Neural progenitor cell (in vitro differentiated cells): ENCODE measurements at regions not wholly inside any gene's neighbourhood (a gene's known extent, or its start where the extent isn't known, plus 50 kb on each side); places are given as distances from the start of the nearest gene placed in this dataset.

Experiments
- DNase-seq: peaks from one replicate; pipeline ENCODE4 v3.0.0-alpha.2; 2016; ENCODE audit warnings: low spot score
- H2AFZ ChIP-seq: fragments of 200-600 bp; sonication (generic); replicated peaks from 2 replicates; pipeline ENCODE4 v1.6.1; 2016; ENCODE audit warnings: antibody characterized with exemption
- H3F3A ChIP-seq: fragments of 200-600 bp; sonication (generic); 2 replicates; pipeline ENCODE4 v1.6.1; 2016; ENCODE audit warnings: antibody characterized with exemption, low read depth
- H3K27ac ChIP-seq: fragments of 200-600 bp; sonication (generic); 2 replicates; pipeline ENCODE4 v1.5.1; 2016; ENCODE audit warnings: mild to moderate bottlenecking
- H3K27me3 ChIP-seq: fragments of 200-600 bp; sonication (generic); 2 replicates; pipeline ENCODE4 v1.6.1; 2016; ENCODE audit warnings: mild to moderate bottlenecking, moderate library complexity
- H3K36me3 ChIP-seq: fragments of 200-600 bp; sonication (generic); 2 replicates; pipeline ENCODE4 v1.5.1; 2016
- H3K4me1 ChIP-seq: fragments of 200-600 bp; sonication (generic); 2 replicates; pipeline ENCODE4 v1.6.1; 2016; ENCODE audit warnings: mixed run types
- H3K4me2 ChIP-seq: fragments of 200-600 bp; sonication (generic); 2 replicates; pipeline ENCODE4 v1.6.1; 2016
- H3K4me3 ChIP-seq: fragments of 200-600 bp; sonication (generic); 2 replicates; pipeline ENCODE4 v1.5.1; 2016
- H3K79me2 ChIP-seq: fragments of 200-600 bp; sonication (generic); 2 replicates; pipeline ENCODE4 v1.6.1; 2016; ENCODE audit warnings: low read depth
- H3K9ac ChIP-seq: fragments of 200-600 bp; sonication (generic); 2 replicates; pipeline ENCODE4 v1.6.1; 2016
- H3K9me3 ChIP-seq: fragments of 200-600 bp; sonication (generic); 2 replicates; pipeline ENCODE4 v1.5.1; 2016; ENCODE audit warnings: low read depth
- H4K20me1 ChIP-seq: fragments of 200-600 bp; sonication (generic); 2 replicates; pipeline ENCODE4 v1.6.1; 2016; ENCODE audit warnings: low read depth
- H3K27ac Mint-ChIP-seq: 3 replicates; pipeline ENCODE4 v1.8.0; 2021; ENCODE audit warnings: mixed read lengths
- H3K27me3 Mint-ChIP-seq: 2 replicates; pipeline ENCODE4 v1.8.0; 2022; ENCODE audit warnings: low read depth, mild to moderate bottlenecking, inconsistent platforms, moderate library complexity, mixed read lengths; ENCODE audit not compliant: insufficient read depth
- H3K36me3 Mint-ChIP-seq: 3 replicates; pipeline ENCODE4 v1.8.0; 2021; ENCODE audit warnings: mixed read lengths
- H3K4me1 Mint-ChIP-seq: 3 replicates; pipeline ENCODE4 v1.8.0; 2021; ENCODE audit warnings: mixed read lengths
- H3K4me3 Mint-ChIP-seq: 3 replicates; pipeline ENCODE4 v1.8.0; 2021; ENCODE audit warnings: mild to moderate bottlenecking, moderate library complexity, mixed read lengths
- H3K9me3 Mint-ChIP-seq: 3 replicates; pipeline ENCODE4 v1.8.0; 2020; ENCODE audit warnings: mixed read lengths
- EZH2 ChIP-seq: fragments of 200-600 bp; sonication (generic); IDR thresholded peaks from 2 replicates; pipeline ENCODE4 v1.6.1; 2017; ENCODE audit warnings: antibody characterized with exemption, mild to moderate bottlenecking, moderate library complexity
- EZH2phosphoT487 ChIP-seq: fragments of 200-600 bp; sonication (generic); IDR thresholded peaks from 2 replicates; pipeline ENCODE4 v1.6.1; 2017; ENCODE audit warnings: antibody characterized with exemption
- TF ChIP-seq, protein P1 (sequence below): fragments of 200-600 bp; sonication (generic); IDR thresholded peaks from 2 replicates; pipeline ENCODE4 v1.5.1; 2017; ENCODE audit warnings: antibody characterized with exemption, mild to moderate bottlenecking

DNA sequence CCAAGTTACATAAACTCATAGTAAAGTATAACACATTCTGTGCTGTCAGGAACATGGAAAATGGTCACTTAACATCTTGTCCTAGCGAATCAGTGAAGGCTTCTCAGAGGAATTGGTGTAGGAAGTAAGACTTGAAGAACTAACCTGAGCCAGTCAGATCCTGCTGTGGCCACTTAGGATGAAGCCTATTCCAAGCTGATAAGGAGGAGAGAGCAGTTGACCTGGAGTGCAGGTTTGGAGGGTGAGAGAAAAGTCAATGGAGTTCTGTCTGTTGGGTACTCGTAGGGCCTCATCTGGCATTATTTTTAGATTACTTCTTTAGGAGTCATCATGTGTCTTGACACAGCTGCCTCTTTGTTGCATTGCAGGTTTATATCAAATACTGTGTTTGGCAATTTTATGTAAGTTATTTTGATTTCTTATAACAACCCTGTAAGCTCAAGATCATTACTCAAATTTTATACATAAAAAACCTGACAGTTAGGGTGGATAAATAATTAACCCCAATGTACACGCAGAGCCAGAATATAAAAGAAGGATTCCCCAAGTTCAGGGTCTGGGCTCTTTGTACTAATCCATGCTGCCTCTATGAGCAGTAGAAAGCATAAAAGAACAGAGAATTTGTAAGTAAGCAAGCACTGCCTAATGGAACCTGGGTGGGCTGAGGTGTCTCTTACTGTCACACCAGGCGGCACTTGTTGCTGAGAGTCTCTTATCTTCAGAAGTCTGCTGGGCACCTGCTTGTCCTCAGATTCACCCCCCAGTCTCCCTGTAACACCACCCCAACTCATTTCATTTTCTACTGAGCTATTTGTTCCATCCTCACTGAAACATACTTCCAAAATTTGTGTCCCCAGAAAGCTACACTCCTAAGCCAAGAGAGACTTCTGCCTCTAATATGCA is 252.1 kb upstream of the NT5C1B start:
- H3K36me3 ChIP-seq, result no peaks in the 10 kb centered on the region

DNA sequence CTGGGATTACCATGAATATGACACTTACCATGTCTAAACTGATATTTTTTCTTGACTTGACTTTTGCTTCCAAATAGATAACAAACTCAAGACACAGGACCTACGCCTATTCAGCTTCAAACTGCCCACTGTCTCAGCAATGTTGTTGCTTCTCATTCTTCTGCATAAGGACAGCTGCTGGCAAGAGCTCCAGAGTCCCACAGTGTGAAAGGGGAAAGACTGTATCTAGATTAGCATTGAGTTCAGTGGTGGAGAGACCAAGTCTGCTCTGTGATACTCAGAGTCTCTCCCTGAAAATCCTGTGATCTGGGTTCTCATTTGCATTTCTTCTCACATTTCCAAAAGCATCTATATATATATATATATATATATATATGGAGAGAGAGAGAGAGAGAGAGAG is 247.9 kb upstream of the NT5C1B start:
- TF ChIP-seq EZH2 (no peak), EZH2phosphoT487 (no peak)
- TF ChIP-seq, protein P1, sequence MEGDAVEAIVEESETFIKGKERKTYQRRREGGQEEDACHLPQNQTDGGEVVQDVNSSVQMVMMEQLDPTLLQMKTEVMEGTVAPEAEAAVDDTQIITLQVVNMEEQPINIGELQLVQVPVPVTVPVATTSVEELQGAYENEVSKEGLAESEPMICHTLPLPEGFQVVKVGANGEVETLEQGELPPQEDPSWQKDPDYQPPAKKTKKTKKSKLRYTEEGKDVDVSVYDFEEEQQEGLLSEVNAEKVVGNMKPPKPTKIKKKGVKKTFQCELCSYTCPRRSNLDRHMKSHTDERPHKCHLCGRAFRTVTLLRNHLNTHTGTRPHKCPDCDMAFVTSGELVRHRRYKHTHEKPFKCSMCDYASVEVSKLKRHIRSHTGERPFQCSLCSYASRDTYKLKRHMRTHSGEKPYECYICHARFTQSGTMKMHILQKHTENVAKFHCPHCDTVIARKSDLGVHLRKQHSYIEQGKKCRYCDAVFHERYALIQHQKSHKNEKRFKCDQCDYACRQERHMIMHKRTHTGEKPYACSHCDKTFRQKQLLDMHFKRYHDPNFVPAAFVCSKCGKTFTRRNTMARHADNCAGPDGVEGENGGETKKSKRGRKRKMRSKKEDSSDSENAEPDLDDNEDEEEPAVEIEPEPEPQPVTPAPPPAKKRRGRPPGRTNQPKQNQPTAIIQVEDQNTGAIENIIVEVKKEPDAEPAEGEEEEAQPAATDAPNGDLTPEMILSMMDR, result no peak
- no peak overlapping the region for H3K4me2 ChIP-seq
- no peaks in the 10 kb centered on the region for H3K36me3 ChIP-seq
- no peaks in the 10 kb centered on the region for H3F3A ChIP-seq
- DNase-seq, result no peak
- H3K9ac ChIP-seq, result no peak overlapping the region
- H3K4me3 ChIP-seq, result no peak overlapping the region
- Mint-ChIP-seq H3K36me3 (no peaks in the 10 kb centered on the region), H3K4me3 (no peak overlapping the region), H3K27me3 (peaks cover 15% of the 10 kb centered on the region), H3K9me3 (no peaks in the 10 kb centered on the region), H3K4me1 (peaks cover 22% of the 10 kb centered on the region), H3K27ac (no peak overlapping the region)
- no peaks in the 10 kb centered on the region for H4K20me1 ChIP-seq
- no peak overlapping the region for H2AFZ ChIP-seq
- H3K4me1 ChIP-seq, result no peaks in the 10 kb centered on the region
- no peaks in the 10 kb centered on the region for H3K79me2 ChIP-seq
- H3K27me3 ChIP-seq, result peaks cover 19% of the 10 kb centered on the region
- no peak overlapping the region for H3K27ac ChIP-seq
- no peaks in the 10 kb centered on the region for H3K9me3 ChIP-seq

More for the DNA sequence above, 252.1 kb upstream of the NT5C1B start:
- Histone ChIP-seq H3K27ac (no peak overlapping the region), H2AFZ (no peak overlapping the region), H3K9ac (no peak overlapping the region), H3K4me1 (no peaks in the 10 kb centered on the region), H3F3A (no peaks in the 10 kb centered on the region), H3K27me3 (no peaks in the 10 kb centered on the region), H4K20me1 (no peaks in the 10 kb centered on the region), H3K4me2 (no peak overlapping the region), H3K9me3 (no peaks in the 10 kb centered on the region), H3K79me2 (no peaks in the 10 kb centered on the region), H3K4me3 (no peak overlapping the region)
- Mint-ChIP-seq H3K27ac (no peak overlapping the region), H3K9me3 (no peaks in the 10 kb centered on the region), H3K4me3 (no peak overlapping the region), H3K27me3 (peaks cover 14% of the 10 kb centered on the region), H3K4me1 (peaks cover 15% of the 10 kb centered on the region), H3K36me3 (no peaks in the 10 kb centered on the region)
- no peak for DNase-seq
- TF ChIP-seq EZH2phosphoT487 (no peak), EZH2 (no peak)
- TF ChIP-seq, protein P1, result no peak

GRCh38 chr2:18836436-18836835 is 247.1 kb upstream of the NT5C1B start:
- Histone ChIP-seq H3K9me3 (no peaks in the 10 kb centered on the region), H3K4me2 (no peak overlapping the region), H3K36me3 (no peaks in the 10 kb centered on the region), H3K27me3 (peaks cover 19% of the 10 kb centered on the region), H2AFZ (no peak overlapping the region), H3K4me1 (no peaks in the 10 kb centered on the region), H3F3A (no peaks in the 10 kb centered on the region), H3K79me2 (no peaks in the 10 kb centered on the region), H4K20me1 (no peaks in the 10 kb centered on the region), H3K4me3 (no peak overlapping the region), H3K27ac (no peak overlapping the region), H3K9ac (no peak overlapping the region)
- Mint-ChIP-seq H3K36me3 (no peaks in the 10 kb centered on the region), H3K27me3 (peaks cover 16% of the 10 kb centered on the region), H3K4me1 (peaks cover 22% of the 10 kb centered on the region), H3K9me3 (no peaks in the 10 kb centered on the region), H3K4me3 (no peak overlapping the region), H3K27ac (no peak overlapping the region)
- no peak for TF ChIP-seq EZH2
- peak; percentile 72 for TF ChIP-seq EZH2phosphoT487
- peak; percentile 18 for DNase-seq

DNA sequence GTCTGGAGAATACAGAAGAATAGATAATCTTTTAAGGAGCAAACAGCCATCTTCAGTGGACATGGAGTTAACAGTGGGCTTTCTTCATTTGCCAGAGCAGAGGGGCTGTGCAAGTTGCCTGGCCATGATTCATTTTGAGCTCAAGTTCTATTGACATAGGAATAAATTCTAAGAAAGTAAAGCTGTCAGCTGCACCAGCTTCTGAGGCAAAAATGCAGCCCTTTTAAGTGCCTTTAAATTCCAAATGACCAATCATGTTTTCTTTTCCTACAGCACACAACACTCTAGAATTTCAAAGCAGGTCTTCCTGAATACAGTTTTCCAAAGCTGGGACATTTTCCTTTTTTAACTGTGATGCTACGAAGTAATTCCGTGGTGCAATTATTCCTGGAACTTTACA is 246.4 kb upstream of the NT5C1B start:
- H3K27ac Mint-ChIP-seq, result no peak overlapping the region
- Histone ChIP-seq H3K27ac (no peak overlapping the region), H3K9ac (no peak overlapping the region), H3K36me3 (no peaks in the 10 kb centered on the region), H2AFZ (no peak overlapping the region), H3K4me2 (no peak overlapping the region), H3K4me3 (no peak overlapping the region), H3K79me2 (no peaks in the 10 kb centered on the region), H3K9me3 (no peaks in the 10 kb centered on the region), H4K20me1 (no peaks in the 10 kb centered on the region), H3F3A (no peaks in the 10 kb centered on the region), H3K27me3 (peaks cover 19% of the 10 kb centered on the region), H3K4me1 (no peaks in the 10 kb centered on the region)
- no peaks in the 10 kb centered on the region for H3K9me3 Mint-ChIP-seq
- no peaks in the 10 kb centered on the region for H3K36me3 Mint-ChIP-seq
- peaks cover 16% of the 10 kb centered on the region for H3K27me3 Mint-ChIP-seq
- TF ChIP-seq EZH2, result no peak
- no peak overlapping the region for H3K4me3 Mint-ChIP-seq
- DNase-seq, result no peak
- H3K4me1 Mint-ChIP-seq, result peaks cover 22% of the 10 kb centered on the region
